ENCODE measurements at regions not wholly inside any gene's neighbourhood (a gene's known extent, or its start where the extent isn't known, plus 50 kb on each side); places are given as distances from the start of the nearest gene placed in this dataset.
"Not testable (repeated sequence)": the region's sequence is repeated elsewhere in the genome, so short reads cannot be mapped to it uniquely, and the experiment has no call there.

GRCh38 chr13:50130123-50130946 lies 115.1 kb downstream of the KCNRG start:
- DNase-seq = peak in 2 of 5 donors; percentile 25 to 32

GRCh38 chr13:50131920-50132903 lies 117.0 kb downstream of the KCNRG start:
- DNase-seq = no peak

GRCh38 chr13:50132904-50133357 lies 117.7 kb downstream of the KCNRG start:
- DNase-seq = no peak

DNA sequence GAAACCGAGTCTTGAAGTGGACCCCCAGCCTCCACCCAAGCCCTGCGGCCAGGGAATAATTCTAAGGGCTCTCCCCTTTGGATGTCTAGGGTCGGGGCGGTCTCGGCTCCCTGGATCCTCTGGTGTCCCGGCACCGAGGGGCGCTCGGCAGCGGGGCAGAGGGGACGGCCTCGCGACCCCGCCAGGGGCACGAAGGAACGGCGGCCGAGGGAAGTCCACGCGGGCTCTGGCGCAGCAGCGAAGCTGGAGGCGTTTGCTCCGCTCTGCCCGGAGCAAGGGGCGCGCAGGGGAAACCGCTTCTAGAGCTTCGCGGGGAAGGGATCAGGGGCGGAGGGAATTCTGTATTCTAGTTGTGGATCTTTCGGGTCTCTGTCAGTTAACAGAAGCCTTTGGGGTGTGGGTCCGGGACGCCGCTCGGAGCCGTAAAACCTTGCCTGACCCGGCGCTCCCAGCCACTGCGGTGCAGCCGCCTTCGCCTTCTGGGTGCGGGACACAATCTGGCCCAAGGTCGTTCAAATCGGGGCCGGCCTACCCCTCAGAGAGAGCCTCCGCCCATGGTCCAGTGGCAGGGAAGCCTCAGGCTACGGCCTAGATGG lies 118.2 kb downstream of the KCNRG start:
- no peak for DNase-seq

GRCh38 chr13:50136226-50136625 lies 121.0 kb downstream of the KCNRG start:
- DNase-seq = no peak

DNA sequence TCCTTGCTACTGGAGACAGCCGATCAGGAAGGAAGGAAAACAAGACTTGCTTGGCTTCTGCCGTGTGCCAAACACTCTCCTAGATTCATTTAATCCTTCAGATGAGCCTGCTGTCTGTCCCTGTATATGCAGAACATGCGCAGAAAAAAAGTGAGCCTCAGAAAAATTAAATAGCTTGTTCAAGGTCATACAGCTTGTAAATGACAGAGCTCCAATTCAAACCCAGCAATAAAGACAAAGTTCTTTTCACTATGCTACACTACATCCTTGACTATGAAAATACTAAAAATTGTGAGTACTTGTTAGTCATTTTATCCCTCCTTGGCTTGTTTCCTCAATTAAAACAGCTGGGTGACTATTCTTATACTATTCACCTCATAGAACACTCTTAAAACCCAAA lies 121.4 kb downstream of the KCNRG start:
- no peak for DNase-seq

- DNase-seq = not testable (repeated sequence)
Observed at GRCh38 chr13:50139435-50139934, 124.2 kb downstream of the KCNRG start.

GRCh38 chr13:50140153-50140552 lies 124.9 kb downstream of the KCNRG start:
- DNase-seq = peak in 1 of 5 donors; percentile 21

- no peak for DNase-seq
Observed at GRCh38 chr13:50140581-50141374, 125.5 kb downstream of the KCNRG start.

- DNase-seq = no peak
Observed at GRCh38 chr13:50141375-50141975, 126.2 kb downstream of the KCNRG start.

DNA sequence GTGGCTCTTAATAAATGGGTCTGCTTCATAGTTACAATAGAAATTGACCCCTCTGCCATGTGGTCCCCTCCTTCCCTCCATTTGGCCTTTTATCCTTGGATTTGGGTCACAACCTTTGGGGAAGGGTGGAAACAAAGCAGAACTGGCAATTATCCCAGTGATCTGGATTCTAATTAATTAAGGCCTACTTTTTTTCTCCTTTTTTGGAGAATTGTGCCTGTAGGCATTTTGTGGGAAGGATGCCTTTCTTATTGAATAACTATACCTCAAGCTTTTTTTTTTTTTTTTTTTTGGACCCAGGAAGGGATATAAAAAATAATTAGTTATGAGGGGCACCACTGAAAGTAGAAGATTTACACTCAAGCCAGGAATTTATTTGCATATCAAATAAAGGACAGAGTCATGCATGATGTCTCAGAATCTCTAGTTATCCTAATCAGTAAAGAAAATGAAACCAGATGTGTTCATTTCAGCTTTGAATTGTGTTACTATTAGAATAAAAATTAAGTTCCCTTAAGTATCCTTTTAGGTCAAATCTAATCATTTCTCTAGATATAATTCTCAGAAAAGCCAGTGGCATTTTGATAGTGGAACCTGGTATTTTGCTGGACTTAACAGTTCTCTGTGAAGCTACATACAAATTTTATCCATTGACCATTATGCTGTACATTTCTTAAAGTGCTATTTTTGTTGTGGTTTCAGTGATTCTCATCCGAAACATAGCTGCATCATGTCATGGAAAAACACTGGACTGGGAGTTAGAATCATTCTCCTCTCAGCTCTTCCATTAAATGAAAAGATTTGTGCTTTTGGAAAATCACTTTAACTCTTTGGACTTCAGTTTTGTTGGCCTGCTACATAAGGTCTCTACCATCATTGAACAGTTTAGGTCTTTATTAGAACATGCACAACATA lies 129.3 kb downstream of the KCNRG start:
- no peak for DNase-seq

DNA sequence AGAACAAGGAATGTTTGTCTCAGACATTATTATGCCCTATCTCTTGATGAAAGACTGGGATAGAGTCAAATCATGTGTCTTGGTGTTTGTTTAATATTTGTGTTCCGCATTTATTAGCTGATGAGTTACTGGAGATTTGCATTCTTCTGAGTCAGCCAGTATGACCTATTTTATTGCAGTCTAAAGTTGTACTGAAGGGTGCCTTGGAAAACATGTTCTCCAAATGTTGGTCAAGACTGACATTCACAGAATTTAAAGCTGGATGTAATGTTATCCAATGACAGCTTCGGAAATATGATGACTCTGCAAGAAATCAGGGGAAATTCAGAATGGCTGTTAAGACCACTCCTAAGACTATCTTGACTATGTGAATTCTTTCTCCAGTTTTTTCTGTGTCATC lies 134.0 kb downstream of the KCNRG start:
- no peak for DNase-seq

- DNase-seq = no peak
Observed at GRCh38 chr13:50149932-50150331, 134.7 kb downstream of the KCNRG start.

DNA sequence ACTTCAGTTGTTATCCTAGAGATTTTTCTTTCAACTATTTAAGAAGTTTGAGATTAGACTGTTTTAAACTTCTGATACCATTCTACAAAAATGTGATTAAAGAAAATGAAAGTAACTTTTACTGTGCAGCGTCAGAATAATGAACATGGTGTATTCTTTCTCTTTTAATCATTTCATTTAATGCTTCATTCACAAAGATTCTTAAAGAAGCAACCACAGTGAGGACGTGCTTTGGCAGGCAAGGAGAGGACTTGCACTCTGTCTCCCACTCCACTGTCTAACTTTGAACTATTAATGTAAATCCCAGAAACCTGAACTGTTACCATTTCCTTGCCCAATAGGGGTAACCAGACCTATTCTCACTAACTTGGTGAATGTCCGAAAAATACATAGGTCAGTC lies 137.0 kb downstream of the KCNRG start:
- DNase-seq = peak in 1 of 5 donors; percentile 4

DNA sequence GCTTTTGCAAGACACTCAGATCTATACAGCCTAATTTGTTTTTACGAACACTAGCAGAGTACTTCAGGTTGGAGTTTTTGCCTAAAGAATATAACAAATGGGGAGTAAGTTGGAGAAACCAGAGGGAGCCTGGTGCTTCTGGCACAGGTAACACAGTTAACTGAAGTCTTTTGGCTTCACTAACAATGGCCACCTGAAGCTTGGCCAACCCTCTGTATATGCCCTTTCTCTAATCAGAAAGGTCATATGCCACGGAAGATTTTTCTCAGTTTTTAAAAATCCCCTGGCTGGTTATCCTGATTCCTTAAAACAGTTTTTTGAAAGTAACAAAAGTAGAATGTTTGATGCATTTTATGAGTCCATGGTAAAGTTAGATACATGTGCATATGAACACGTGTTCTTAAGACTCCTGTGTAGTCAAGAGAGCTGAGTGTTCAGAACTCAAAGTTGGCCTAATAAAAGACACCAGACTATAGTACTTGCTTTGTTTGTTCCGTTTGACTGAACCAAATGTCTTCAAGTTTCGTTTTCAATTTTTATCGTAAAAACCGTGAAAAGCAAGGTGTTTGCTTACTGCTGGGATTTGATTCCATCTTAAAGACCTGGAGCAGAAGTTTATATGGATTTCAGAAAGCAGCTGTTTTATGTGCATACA lies 137.5 kb downstream of the KCNRG start:
- DNase-seq = peak in 1 of 5 donors; percentile 11

DNA sequence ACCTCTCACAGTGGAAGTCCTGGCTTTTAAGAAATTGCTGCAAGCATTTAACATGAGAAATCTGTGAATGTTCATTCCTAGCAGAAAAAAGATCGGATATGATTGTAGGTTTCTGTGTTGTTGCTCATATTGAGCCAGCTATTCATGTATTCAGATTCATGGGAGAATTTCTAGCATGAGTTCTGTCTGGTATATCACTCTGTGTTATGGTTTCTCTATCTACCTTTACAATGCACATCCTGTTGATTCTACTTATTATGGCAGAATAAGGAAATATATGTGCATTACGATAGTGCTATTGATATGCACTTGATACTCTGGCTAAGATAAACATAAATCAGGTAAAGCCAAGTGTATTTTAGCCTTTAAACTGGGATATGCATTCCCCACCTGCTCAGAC lies 138.2 kb downstream of the KCNRG start:
- DNase-seq = no peak

DNA sequence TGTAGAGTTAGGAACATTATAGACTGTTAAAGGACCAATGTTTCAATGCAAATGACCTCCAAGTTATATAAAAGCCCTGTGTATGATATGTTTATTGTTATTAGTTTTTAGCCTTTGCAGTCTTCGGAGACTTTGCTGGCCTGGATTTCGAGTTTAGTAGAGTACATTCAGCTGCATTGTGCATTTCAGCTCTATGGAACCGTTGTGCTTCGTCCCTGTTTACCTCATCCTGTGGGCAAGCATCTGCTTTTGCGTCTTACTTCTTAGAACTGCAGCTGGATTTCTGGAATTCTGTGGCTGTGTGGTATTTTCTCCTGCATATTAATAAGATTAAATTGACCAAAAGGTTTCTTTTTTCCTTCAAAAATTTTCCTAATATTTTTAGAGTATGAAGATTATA lies 138.6 kb downstream of the KCNRG start:
- no peak for DNase-seq

- DNase-seq = no peak
Observed at GRCh38 chr13:50154697-50155096, 139.5 kb downstream of the KCNRG start.

DNA sequence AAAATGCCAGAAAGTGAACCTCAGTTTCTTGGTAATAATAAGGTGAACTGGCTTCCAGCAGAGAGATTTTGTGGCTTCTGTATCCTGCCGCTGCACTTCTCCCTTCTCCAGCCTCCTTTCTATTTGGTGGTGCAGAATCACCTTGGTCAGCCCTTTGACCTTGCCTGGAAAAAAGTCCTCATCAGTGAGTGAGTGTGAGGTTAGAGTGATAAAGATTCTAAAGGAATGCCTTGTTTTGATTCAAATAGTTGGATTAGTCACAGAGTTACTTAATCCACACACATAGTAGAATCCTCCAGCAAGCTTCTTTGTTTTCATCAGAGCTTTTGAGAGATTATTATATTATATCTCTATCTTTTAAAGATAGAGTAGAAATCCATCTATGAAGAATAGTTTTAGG lies 140.9 kb downstream of the KCNRG start:
- DNase-seq = no peak

DNA sequence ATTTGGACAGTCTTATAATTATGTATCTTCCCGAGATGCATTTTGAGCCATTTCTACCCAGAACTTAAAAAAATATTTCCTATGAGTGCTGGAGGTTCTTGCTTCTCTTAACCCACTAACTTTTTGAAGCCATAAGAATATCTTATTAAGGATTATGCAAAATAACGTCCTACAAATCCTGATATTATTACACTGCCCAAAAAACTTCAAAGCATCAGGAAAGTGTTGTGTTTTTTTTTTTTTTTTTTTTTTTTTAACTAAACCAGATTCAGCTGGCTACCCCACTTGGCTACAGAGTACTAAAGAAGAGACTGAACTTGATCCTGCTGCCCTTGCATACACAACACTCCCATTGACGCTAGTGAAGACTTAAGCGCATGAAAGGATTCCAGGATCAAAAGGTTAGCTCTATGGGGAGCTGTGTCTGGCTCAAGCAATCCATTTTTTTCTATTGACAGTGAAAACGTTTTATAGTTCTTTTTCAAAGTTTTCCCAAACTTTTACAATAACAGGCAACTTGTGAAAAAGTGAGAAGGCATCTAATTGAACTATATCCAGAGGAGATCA lies 141.4 kb downstream of the KCNRG start:
- no peak for DNase-seq
